ENCODE measurements at regions not wholly inside any gene's neighbourhood (a gene's known extent, or its start where the extent isn't known, plus 50 kb on each side); places are given as distances from the start of the nearest gene placed in this dataset.
"Not testable (repeated sequence)": the region's sequence is repeated elsewhere in the genome, so short reads cannot be mapped to it uniquely, and the experiment has no call there.

DNA sequence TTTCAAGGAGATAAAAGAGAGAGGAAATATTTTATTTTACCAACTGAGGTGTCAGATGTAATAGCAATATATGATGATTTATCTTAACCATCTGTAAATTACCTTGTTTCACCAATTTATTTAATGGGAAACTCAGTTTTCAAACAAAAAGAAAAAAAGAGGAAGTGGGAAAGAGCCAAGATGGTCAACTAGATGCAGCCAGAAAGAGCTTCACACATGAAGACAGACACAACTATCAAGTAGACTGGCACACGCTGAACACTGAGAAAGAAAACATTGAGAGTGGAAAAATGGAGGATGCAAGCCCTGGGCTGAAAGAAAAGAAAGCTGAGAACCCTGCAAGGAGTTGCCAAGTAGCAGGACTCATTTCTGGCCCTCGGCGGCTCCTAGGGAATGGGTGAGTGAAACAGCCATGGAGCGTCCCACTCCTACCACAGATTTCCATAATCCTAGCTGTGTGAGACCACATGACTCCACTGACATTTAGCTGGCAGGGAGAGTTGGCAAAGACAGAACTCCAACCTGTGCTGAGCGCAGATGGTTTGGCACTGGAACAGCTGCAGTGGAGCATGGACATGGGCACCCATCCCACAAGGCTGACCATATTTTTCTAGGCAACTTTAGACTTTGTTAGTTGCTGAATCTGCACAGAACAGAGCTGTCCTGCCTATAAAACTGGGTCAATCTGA, 409.3 kb downstream of the FAM47B start:
- H3K36me3 Mint-ChIP-seq = no peaks in the 10 kb centered on the region

DNA sequence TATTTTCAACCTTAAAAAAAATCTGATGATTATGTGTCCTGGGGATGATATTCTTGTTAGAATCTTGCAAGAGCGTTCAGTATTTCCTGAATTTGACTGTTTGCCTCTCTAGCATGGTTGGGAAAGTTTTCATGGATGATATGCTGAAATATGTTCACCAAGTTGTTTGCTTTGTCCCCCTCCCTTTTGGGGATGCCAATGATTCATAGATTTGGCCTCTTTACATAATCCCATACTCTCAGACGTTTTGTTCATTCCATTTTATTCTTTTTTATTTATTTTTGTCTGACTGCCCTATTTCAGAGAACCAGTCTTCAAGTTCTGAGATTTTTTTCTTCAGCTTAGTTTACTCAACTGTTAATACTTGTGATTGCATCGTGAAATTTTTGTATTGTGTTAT, 415.1 kb downstream of the FAM47B start:
- no peaks in the 10 kb centered on the region for H3K27me3 Mint-ChIP-seq
- peaks cover 13 to 37% of the 10 kb centered on the region in 2 donors for H3K9me3 Mint-ChIP-seq
- ATAC-seq (replicated peaks) (no peak), DNase-seq (no peak)
- H3K4me3 Mint-ChIP-seq = no peak overlapping the region
- no peaks in the 10 kb centered on the region for H3K36me3 Mint-ChIP-seq
- H3K4me1 Mint-ChIP-seq = no peaks in the 10 kb centered on the region
- H3K27ac Mint-ChIP-seq = no peak overlapping the region

More for the DNA sequence above, 409.3 kb downstream of the FAM47B start:
- Mint-ChIP-seq H3K27ac (no peak overlapping the region), H3K27me3 (no peaks in the 10 kb centered on the region), H3K4me3 (no peak overlapping the region), H3K4me1 (no peaks in the 10 kb centered on the region), H3K9me3 (peaks cover 12 to 22% of the 10 kb centered on the region in 2 donors)
- ATAC-seq (replicated peaks) (no peak), DNase-seq (no peak)

DNA sequence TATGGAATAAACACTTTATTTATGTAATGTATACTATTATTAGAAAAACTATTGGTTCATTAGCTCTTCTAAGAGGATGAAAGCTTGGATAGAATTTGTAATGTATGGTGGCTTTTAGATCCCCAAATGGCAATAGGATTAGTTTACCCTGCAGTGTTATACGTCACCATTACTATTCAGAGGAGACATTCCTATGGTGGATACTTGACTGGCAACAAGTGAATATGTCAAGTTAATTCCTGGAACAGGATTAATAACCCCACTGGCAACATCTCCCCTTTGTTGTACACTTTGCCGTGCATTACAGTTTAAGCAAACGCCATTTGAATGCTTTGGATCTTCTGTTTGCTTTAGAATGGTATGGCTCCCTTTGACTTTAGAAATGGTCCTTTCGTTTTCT, 420.3 kb downstream of the FAM47B start:
- Mint-ChIP-seq H3K27me3 (no peaks in the 10 kb centered on the region), H3K36me3 (no peaks in the 10 kb centered on the region)

GRCh38 chrX:35374116-35374515, 424.0 kb upstream of the MAGEB16 start:
- H3K4me3 Mint-ChIP-seq = no peak overlapping the region
- H3K27me3 Mint-ChIP-seq = no peaks in the 10 kb centered on the region
- peaks cover 0 to 1% of the 10 kb centered on the region in 2 donors for H3K9me3 Mint-ChIP-seq
- no peak for DNase-seq
- H3K36me3 Mint-ChIP-seq = no peaks in the 10 kb centered on the region
- ATAC-seq (replicated peaks) = no peak
- no peaks in the 10 kb centered on the region for H3K4me1 Mint-ChIP-seq
- no peak overlapping the region for H3K27ac Mint-ChIP-seq

More for the DNA sequence above, 420.3 kb downstream of the FAM47B start:
- DNase-seq (no peak), ATAC-seq (replicated peaks) (no peak)
- Mint-ChIP-seq H3K4me3 (no peak overlapping the region), H3K9me3 (peaks cover 2 to 5% of the 10 kb centered on the region in 2 donors), H3K4me1 (no peaks in the 10 kb centered on the region), H3K27ac (no peak overlapping the region)

DNA sequence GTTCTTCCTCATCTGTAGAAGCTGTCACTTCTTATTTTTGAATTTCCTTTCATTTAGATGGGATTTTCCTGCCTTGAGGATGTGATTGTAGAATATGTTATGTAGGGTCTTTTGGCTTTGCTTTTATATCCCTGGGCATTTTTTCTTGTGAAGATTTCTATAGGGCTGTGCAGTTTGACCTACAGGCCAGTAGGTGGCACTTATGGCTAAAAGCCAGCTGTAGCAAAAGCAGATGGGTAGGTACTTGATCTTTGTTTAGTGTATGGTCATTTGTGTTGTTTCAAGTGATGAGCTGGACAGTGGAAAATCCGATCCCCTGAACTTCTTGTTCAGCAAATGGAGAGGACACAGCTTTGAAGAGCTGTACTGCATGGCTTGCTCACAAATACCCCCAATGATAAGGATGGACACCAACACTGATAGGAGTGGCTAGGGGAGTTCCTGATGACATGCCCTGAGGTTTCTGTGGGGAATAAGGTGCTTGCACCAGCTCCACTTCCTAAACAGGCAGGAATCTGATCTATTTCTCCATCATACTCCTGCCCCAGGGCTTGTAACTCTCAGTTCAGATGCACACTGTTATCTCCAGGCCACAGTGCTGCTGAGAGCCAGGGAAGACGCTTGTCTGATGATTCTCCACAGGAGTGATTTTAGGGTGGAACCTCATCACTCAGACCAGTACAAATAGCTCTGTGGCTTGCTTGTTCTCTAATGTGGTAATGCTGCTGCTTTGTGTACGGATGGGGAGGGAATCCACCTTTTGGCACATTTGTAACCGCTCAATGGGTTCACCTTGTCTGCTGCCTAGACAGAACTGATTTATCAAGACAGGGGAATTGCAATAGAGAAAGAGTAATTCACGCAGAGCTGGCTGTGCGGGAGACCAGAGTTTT, 417.1 kb upstream of the MAGEB16 start:
- Mint-ChIP-seq H3K4me1 (no peaks in the 10 kb centered on the region), H3K27ac (no peak overlapping the region), H3K36me3 (no peaks in the 10 kb centered on the region), H3K9me3 (peaks cover 0 to under 1% of the 10 kb centered on the region in 2 donors), H3K4me3 (no peak overlapping the region), H3K27me3 (no peaks in the 10 kb centered on the region)
- ATAC-seq (replicated peaks) = no peak
- DNase-seq = no peak

- not testable (repeated sequence) for H3K36me3 Mint-ChIP-seq; DNase-seq; H3K27ac Mint-ChIP-seq; ATAC-seq (replicated peaks); H3K4me3 Mint-ChIP-seq; H3K27me3 Mint-ChIP-seq; H3K4me1 Mint-ChIP-seq; H3K9me3 Mint-ChIP-seq
Measured at GRCh38 chrX:35381709-35382108, 416.4 kb upstream of the MAGEB16 start.

- Mint-ChIP-seq H3K9me3 (no peaks in the 10 kb centered on the region), H3K4me1 (no peaks in the 10 kb centered on the region), H3K36me3 (no peaks in the 10 kb centered on the region), H3K4me3 (no peak overlapping the region), H3K27me3 (no peaks in the 10 kb centered on the region), H3K27ac (no peak overlapping the region)
- DNase-seq (no peak), ATAC-seq (replicated peaks) (no peak)
Measured at GRCh38 chrX:35382966-35383365, 415.2 kb upstream of the MAGEB16 start.

DNA sequence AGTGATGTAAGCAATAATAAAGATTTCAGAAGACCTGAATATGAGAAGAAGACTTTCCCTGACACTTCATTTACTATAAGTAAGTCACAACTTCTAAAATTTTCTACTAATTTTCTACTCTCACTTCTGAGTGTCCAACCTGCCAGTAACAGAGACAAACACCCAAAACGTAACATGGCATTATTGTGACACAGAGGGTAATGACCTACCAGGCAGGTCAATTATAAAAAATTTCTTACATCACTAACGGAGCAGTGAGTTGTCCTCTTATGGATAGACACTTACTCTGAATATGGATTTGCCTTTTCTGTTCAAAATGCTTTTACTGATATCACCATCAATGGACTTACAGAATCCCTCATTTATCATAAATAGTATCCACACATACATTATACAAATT, 405.9 kb upstream of the MAGEB16 start:
- Mint-ChIP-seq H3K4me3 (no peak overlapping the region), H3K27me3 (no peaks in the 10 kb centered on the region), H3K36me3 (no peaks in the 10 kb centered on the region), H3K9me3 (peaks cover 0 to 1% of the 10 kb centered on the region in 2 donors), H3K4me1 (no peaks in the 10 kb centered on the region), H3K27ac (no peak overlapping the region)
- ATAC-seq (replicated peaks) (no peak), DNase-seq (no peak)

DNA sequence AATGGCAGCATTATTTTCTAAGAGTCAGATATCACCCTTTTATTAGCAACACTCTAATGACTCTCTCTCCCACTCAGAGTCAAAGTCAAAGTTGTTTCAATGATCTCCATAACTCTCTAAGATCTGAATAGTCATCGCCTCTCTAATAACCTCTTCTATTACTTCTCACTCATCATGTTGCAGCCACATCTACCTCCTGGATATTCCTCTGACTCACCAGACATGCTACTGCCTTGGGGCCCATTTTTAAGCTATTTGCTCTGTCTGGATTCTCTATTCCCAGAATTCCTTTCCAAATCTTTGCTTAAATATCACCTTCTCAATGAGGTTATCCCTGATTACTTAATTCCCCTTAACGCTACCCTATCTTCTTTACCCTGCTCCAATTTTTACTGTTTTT, 391.8 kb upstream of the MAGEB16 start:
- H3K4me3 Mint-ChIP-seq = no peak overlapping the region
- peaks cover 0 to 1% of the 10 kb centered on the region in 2 donors for H3K9me3 Mint-ChIP-seq
- DNase-seq (no peak), ATAC-seq (replicated peaks) (no peak)
- no peak overlapping the region for H3K27ac Mint-ChIP-seq
- no peaks in the 10 kb centered on the region for H3K36me3 Mint-ChIP-seq
- no peaks in the 10 kb centered on the region for H3K27me3 Mint-ChIP-seq
- H3K4me1 Mint-ChIP-seq = no peaks in the 10 kb centered on the region

DNA sequence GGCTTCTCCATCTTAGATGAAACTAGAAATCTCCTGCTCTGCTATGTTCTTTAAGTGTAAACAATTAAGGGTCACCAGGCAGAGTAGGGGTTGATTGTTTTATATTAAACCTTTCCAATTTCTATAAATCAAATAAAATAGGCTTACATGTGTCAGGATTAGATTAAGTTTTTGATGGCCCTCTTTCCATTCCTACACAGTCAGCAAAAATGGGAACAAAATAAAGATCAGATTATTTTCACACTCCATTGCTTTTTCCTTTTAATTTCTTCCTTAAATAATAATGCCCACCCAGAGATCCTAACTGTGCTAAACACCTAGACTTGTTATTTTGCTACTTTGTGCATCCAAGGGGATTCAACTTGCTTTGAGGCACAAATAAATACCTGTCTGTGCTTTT, 381.4 kb upstream of the MAGEB16 start:
- Mint-ChIP-seq H3K4me3 (no peak overlapping the region), H3K27me3 (no peaks in the 10 kb centered on the region), H3K36me3 (no peaks in the 10 kb centered on the region), H3K27ac (no peak overlapping the region), H3K9me3 (peaks cover 0 to 2% of the 10 kb centered on the region in 2 donors), H3K4me1 (no peaks in the 10 kb centered on the region)
- ATAC-seq (replicated peaks) (no peak), DNase-seq (no peak)

DNA sequence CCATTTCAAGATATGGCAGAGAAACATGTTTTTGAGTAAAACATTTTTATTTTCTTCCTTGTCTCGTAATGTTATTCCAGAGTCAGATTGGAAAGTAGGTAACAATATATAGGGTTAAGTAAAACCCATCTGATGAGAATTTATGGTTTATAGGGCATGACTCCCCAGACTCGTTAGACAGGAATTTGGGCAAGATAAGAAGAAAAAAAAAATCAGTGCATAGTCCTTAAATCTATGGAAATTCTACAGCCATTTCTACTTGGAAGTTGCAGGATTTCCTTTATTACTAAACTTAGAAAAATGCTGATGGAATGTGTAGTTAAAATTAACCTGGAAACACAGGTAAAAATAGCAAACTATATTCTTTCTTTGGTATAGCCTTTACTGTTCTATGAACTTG, 366.1 kb upstream of the MAGEB16 start:
- H3K27me3 Mint-ChIP-seq = no peaks in the 10 kb centered on the region
- H3K36me3 Mint-ChIP-seq = no peaks in the 10 kb centered on the region
- no peaks in the 10 kb centered on the region for H3K4me1 Mint-ChIP-seq
- H3K9me3 Mint-ChIP-seq = no peaks in the 10 kb centered on the region
- no peak overlapping the region for H3K4me3 Mint-ChIP-seq
- H3K27ac Mint-ChIP-seq = no peak overlapping the region
- ATAC-seq (replicated peaks) (no peak), DNase-seq (no peak)

GRCh38 chrX:35439034-35439660, 359.0 kb upstream of the MAGEB16 start:
- no peaks in the 10 kb centered on the region for H3K9me3 Mint-ChIP-seq
- ATAC-seq (replicated peaks) (no peak), DNase-seq (no peak)
- H3K4me1 Mint-ChIP-seq = no peaks in the 10 kb centered on the region
- H3K27ac Mint-ChIP-seq = no peak overlapping the region
- no peak overlapping the region for H3K4me3 Mint-ChIP-seq
- H3K36me3 Mint-ChIP-seq = no peaks in the 10 kb centered on the region
- no peaks in the 10 kb centered on the region for H3K27me3 Mint-ChIP-seq

DNA sequence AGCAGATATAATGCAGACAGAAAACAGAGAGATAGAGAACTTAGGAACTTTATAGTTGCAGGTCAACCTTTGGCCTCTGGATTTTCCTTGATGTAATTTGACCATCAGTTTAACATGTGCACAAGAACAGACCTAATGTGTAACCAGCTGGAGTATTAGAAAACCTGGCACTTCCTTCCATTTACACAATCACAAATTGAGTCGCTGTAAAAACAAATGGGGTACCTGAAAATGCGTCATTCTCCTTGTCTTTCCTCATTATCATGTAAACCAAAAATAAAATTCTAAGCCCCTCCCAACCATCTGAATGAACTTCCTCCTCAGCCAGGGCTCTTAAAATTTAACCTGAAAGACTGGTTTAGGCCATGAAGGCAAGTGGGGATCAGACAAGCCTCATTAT, 358.4 kb upstream of the MAGEB16 start:
- Mint-ChIP-seq H3K27me3 (no peaks in the 10 kb centered on the region), H3K4me1 (no peaks in the 10 kb centered on the region), H3K36me3 (no peaks in the 10 kb centered on the region), H3K9me3 (no peaks in the 10 kb centered on the region), H3K4me3 (no peak overlapping the region), H3K27ac (no peak overlapping the region)
- DNase-seq (no peak), ATAC-seq (replicated peaks) (no peak)

GRCh38 chrX:35442421-35442820, 355.7 kb upstream of the MAGEB16 start:
- Mint-ChIP-seq H3K9me3 (no peaks in the 10 kb centered on the region), H3K4me3 (no peak overlapping the region), H3K27ac (no peak overlapping the region), H3K36me3 (no peaks in the 10 kb centered on the region), H3K27me3 (no peaks in the 10 kb centered on the region), H3K4me1 (no peaks in the 10 kb centered on the region)
- no peak for ATAC-seq (replicated peaks)
- no peak for DNase-seq

Measured in stimulated activated naive B cell treated with anti-CD40 and anti-IgM and Interleukin-4, amounts not matched to agents 10 μg/mL and 1 μg/mL and 100 μg/mL, for 72 hours (primary cell).